ENCODE measurements at regions not wholly inside any gene's neighbourhood (a gene's known extent, or its start where the extent isn't known, plus 50 kb on each side); places are given as distances from the start of the nearest gene placed in this dataset.

- ATAC-seq (no peak), DNase-seq (ENCODE audit: low spot score) (no peak)
Observed at GRCh38 chr2:156099382-156099781, 233.1 kb downstream of the NR4A2 start.

DNA sequence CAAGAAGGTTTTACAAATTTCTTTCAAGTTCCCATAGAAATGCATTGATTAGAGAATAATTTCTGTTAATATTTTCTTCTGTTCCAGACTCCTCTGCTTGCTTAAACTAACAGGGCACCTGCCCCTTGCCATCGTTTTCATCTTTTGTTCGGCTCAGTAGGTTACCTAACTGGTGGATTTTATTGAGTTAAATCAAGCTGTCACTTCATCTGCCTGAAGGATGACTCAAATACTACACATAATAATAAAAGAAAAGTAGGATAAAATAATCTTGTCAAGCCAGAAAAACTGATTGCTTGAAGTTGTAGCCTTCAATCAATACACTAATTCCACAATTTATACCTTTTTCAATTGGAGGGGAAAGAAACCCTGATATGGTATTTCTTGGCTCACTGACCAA, 234.0 kb downstream of the NR4A2 start:
- ATAC-seq (no peak), DNase-seq (ENCODE audit: low spot score) (no peak)

DNA sequence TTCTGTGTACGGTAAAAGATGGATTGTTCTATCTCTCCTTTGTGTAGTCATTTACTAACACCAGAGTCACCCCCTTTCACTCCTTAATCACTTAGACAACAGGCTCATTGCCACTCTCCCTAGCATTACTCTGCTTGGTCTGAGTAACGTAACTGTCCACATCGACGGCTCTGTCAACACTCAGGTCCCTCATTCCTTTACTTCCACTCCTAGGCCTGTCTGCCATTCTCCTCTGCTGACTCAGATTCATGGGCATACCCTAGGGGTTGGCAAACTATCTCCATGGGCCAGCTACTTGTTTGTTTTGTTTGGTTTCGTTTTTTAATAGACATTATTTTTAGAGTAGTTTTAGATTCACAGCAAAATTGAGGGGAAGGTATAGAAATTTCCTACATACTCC, 243.9 kb downstream of the NR4A2 start:
- DNase-seq (ENCODE audit: low spot score) (no peak), ATAC-seq (no peak)

DNA sequence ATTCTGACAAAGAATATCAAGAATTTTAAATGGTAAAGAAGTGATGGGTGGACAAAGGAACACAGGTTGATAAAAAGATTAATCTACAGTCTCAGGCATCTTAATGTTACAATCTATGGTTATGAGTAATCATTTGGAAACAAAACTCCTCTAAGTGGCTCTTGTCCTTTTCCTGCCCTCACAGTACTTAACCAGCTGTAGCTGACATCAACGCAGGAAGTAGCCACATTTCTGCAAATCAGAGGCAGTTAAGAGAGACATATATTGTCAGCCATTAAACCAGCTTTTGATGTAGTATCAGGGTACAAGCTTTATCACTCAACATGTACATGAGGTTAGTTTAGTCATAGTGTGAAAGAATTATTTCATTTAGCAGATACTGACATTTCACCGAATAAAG, 244.6 kb downstream of the NR4A2 start:
- DNase-seq (ENCODE audit: low spot score) (no peak), ATAC-seq (no peak)

DNA sequence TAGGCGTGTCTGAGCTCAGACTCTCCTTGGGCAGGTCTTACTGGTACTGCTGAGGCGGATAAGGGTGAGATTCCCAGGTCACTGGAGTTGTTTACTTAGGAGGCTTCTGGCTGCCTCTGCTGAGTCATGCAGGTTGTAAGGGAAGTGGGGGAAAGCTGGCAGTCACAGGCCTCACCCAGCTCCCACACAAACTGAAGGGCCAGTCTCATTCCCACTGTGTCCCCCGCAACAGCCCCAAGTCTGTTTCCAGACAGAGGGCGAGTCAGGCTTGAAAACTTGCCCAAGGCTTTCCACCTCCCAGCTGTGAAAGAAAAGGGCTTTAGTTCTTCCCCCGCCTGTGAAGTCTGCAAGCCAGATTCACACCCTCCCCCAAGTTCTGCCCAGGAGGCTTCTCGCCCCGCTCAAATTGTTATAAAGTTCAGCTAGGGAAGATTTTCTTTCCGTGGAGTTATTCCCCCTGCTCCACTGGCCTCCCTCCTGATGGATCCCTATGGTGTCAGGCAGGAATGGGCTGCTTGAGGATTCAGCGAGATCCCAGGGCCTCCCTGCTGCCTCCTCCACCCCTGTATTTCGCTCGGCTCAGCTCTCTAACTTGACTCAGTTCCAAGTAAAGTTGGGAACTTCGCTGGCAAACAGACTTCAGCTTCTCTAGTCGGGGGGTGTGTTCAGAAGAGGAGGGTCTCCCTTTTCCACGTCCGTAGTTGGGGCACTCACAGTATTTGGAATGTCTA, 248.6 kb downstream of the NR4A2 start:
- ATAC-seq, result no peak
- no peak for DNase-seq (ENCODE audit: low spot score)

- ATAC-seq (no peak), DNase-seq (ENCODE audit: low spot score) (no peak)
Observed at GRCh38 chr2:156079845-156080244, 252.7 kb downstream of the NR4A2 start.

DNA sequence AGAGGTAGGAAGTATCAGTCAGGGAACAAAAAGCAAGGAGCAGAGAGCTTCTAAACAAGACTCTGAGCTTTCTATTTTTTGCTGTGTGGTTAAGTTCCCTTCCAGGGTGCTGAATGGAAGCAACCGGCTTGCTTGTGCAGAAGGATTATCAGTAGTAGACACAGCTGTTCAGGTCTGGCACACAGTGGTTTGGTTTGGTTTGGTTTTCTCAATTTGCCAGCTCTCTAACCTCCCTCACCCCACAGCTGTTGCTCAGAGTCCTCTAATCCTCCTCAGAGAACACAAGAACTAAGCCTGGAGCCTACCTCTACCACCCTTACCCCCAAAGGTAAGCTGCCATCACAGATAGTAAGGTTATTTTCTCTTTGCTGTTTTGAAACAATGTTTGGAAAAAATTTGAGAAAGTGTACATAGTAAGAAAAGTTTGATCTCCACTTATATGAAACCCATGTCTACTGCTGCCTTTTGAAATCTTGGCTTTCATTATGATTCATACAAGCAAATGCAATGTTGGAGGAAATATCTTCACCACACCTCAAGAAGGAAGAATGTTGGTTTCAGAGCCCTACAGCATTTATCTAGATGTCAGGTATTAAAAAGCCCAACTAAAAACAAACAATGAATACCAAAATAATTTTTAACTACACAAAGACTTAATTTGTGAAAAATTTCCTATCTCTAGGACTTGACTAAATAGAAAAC, 255.3 kb downstream of the NR4A2 start:
- no peak for DNase-seq (ENCODE audit: low spot score)
- ATAC-seq, result no peak

DNA sequence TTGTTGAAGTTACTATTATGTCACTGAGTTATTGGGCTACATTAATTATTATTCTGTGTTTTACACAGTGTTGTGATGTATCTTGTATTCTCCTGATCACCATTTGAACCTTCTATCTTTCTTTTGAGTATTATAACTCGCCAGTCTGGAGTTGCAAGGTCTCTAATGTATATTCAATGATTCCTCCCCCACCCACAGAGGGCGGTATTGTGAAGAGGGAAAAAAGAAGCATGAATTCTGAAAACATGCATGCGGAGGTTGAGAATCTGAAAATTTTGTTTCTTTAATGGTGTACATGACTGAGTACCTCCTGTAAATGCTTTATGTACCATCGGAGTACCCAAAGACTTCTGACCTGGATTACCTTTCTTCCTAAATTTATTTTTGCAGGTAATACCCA, 266.6 kb downstream of the NR4A2 start:
- no peak for DNase-seq (ENCODE audit: low spot score)

GRCh38 chr2:156064540-156064939, 268.0 kb downstream of the NR4A2 start:
- ATAC-seq, result no peak
- no peak for DNase-seq (ENCODE audit: low spot score)

More for the DNA sequence above, 266.6 kb downstream of the NR4A2 start:
- ATAC-seq, result no peak

DNA sequence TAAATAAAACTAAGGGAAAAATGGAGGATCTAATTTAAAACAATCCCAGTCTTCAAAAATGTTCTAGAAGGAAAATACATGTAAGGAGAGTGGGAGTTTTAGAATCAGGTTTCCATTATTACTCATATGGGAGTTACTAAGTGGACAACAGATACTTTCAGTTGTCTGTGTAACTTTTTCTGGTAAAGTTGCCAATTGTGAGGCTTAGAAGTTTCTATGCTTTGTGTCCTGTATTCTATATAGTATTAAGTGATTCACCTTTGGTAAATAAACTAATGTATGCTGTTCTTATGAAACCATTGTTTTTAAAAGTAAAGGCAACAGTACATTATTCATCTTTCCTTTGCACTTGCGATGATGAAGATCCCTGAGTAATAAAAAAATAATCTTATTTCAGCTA, 274.9 kb downstream of the NR4A2 start:
- ATAC-seq (no peak), DNase-seq (ENCODE audit: low spot score) (no peak)

- no peak for DNase-seq (ENCODE audit: low spot score)
- ATAC-seq, result no peak
Observed at GRCh38 chr2:156054983-156055382, 277.5 kb downstream of the NR4A2 start.

DNA sequence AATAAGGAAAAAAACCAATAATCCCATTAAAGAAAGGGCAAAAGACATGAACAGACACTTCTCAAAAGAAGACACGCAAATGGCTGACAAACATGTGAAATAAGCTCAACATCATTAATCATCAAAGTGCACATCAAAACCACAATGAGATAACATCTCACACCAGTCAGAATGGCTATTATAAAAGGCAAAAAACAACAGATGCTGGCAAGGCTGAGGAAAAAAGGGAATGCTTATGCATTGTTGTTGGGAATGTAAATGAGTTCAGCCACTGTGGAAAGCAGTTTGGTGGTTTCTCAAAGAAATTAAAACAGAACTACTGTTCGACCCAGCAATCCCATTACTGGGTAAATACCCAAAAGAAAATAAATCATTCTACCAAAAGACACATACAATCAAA, 285.6 kb downstream of the NR4A2 start:
- ATAC-seq, result no peak
- no peak for DNase-seq (ENCODE audit: low spot score)

DNA sequence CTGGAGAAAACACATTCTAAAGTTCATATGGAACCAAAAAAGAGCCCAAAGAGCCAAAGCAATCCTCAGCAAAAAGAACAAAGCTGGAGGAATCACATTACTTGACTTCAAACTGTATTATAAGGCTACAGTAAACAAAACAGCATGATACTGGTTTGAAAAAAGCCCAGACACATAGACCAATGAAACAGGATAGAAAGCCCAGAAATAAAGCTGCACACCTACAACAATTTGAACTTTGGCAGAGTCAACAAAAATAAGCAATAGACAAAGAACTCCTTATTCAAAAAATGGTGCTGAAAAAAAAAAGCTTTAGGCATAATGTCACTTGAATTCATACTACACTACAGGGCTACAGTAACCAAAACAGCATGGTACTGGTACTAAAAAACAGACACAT, 289.6 kb downstream of the NR4A2 start:
- ATAC-seq, result no peak
- no peak for DNase-seq (ENCODE audit: low spot score)

GRCh38 chr2:156038021-156038420, 294.5 kb downstream of the NR4A2 start:
- no peak for DNase-seq (ENCODE audit: low spot score)

DNA sequence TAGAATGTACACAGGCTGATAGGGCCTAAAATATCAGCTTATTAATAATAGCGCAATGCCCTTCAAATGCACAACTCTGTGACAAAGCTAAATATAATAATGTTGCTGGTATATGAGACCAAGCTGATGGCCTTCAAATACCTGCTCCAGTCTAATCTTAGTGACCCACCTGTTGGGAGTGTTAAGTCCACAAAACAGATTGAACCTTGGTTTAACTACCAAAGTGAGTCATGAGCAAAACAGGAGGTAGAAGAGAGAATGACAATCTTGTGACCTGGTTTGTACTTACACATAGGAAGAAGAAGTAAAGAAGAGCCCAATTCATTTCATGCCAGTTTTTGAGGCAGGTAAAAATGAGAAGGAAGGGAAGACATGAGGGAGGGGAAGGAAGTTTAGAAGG, 295.0 kb downstream of the NR4A2 start:
- ATAC-seq, result no peak
- DNase-seq (ENCODE audit: low spot score), result no peak

More at GRCh38 chr2:156038021-156038420, 294.5 kb downstream of the NR4A2 start:
- no peak for ATAC-seq

GRCh38 chr2:156031121-156031520, 301.4 kb downstream of the NR4A2 start:
- ATAC-seq, result no peak

DNA sequence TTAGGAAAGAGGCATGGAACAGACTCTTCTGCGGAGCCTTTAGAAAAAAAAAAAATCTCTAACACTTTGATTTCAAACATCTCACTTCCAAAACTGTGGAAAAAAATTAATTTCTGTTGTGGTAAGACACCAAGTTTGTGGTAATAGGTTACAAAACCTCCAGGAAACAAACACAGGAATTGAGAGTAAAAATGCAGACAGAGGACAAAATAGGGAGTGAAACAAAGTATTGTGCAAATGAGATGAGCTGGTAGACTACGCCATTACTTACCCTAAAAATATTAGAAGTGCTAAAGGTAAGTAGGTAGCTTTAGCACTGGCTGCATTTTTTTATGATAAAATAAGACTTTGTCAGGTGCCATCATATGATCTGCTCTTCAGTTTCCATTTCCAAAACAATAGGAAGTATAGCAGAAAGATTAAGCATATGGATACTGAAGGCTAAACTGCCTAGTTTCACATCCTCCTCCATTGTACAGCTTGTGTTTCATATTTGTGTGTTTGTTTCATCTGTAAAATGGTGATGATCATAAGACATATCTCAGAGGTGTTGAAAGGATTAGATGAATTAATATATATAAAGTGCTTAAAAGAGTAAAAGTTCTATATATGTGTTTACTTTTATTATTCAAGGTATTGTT, 309.2 kb downstream of the NR4A2 start:
- no peak for ATAC-seq
- DNase-seq (ENCODE audit: low spot score), result no peak

More at GRCh38 chr2:156031121-156031520, 301.4 kb downstream of the NR4A2 start:
- DNase-seq (ENCODE audit: low spot score), result no peak

DNA sequence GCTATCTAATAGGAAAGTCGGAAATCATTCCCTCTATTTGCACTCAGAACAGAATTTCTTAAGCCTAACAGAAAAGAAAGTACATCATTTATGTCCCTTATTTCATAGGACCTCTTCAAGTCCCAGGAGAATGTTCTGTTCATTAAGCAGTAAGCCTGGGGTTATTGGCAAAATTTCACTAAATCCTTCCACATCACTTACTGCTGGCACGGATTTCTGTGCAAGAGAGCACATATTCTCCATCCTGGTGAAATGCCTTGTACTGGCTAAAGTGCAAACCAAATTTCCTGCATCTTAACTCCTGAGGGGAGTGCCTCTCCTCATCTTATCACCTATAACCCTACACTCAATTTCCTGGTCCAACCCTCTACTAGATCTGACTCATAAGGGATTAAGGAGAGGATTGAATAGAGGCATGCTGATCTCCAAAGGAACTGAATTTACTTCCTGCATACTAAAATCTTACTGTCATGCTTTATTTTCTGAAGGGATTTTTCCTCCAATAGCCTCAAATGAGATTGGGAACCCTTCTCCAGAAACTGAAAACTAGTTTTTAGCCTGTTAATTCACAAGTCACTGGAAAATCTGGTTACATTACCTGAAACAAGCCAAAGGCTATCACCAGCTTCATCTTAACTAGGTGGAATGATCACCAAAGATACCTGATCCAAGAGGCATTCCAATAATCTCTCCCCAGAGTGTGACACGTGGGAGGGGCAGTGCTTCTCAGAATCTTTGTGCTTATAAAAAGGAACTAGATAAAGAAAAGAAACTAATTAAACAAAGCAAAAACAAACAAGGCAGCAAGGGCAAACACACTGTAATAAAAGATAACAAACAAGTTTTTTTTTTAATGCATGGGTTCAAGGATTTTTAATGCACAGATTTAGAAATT, 311.1 kb downstream of the NR4A2 start:
- ATAC-seq (no peak), DNase-seq (ENCODE audit: low spot score) (no peak)

- ATAC-seq (no peak), DNase-seq (ENCODE audit: low spot score) (no peak)
Observed at GRCh38 chr2:156019341-156019740, 313.2 kb downstream of the NR4A2 start.

- DNase-seq (ENCODE audit: low spot score) (no peak), ATAC-seq (no peak)
Observed at GRCh38 chr2:156017341-156017885, 315.1 kb downstream of the NR4A2 start.

DNA sequence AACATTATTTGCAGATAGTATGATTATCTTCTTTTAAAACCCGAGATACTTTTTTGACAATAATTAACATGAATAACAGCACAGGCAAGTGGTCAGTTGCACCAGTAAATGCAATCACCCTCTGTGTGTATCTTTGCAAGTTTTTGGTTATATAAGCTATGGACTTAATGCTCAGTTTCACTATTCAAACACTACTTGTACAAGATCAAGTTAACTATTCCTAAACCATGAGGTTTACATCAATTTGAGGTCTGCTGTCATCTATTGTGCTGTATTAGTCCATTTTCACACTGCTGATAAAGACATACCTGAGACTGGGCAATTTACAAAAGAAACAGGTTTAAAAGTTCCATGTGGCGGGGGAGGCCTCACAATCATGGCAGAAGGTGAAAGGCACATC, 323.2 kb downstream of the NR4A2 start:
- no peak for ATAC-seq
- no peak for DNase-seq (ENCODE audit: low spot score)
